ENCODE measurements at regions not wholly inside any gene's neighbourhood (a gene's known extent, or its start where the extent isn't known, plus 50 kb on each side); places are given as distances from the start of the nearest gene placed in this dataset.

DNA sequence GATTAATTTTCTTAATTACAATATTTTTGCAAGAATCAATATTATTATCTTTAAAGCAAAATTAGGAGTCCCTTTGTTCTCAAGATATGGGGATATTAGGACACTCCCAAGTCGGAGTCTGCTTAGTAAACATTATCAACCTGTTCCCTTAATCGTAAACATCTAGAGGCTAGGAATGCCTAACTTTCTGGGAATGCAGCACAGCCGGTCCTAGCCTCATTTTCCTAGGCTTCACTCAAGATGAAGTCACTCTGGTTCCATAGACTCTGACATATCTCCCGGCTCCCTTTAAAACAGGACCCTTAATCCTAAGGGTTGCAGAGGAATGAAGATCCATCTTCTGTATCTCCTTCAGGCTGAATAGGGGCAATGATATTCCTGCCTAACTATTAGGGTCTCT is 367.6 kb downstream of the GPM6A start:
- TF ChIP-seq ZNF600 (tag by site-specific recombination; IDR thresholded peaks at IDR 0.05) (no peak), TCF7L2 (IDR thresholded peaks at IDR 0.05; ENCODE audit: borderline replicate concordance, low read depth, low read length) (no peak), FEZF1 (tag by site-specific recombination; IDR thresholded peaks at IDR 0.05) (no peak), ZNF350 (tag by site-specific recombination; IDR thresholded peaks at IDR 0.05) (no peak), BCL11B (tag by site-specific recombination; IDR thresholded peaks at IDR 0.05; ENCODE audit: low read depth) (no peak), ZBTB20 (tag by site-specific recombination; IDR thresholded peaks at IDR 0.05) (no peak), KLF17 (tag by site-specific recombination; IDR thresholded peaks at IDR 0.05) (no peak), ZNF274 (IDR thresholded peaks at IDR 0.05; ENCODE audit: low read length) (no peak), ZNF274 (tag by site-specific recombination; IDR thresholded peaks at IDR 0.05; ENCODE audit: borderline replicate concordance) (no peak), ZBTB49 (tag by site-specific recombination; IDR thresholded peaks at IDR 0.05; ENCODE audit: low read depth) (no peak)
- TF ChIP-seq, protein P1, sequence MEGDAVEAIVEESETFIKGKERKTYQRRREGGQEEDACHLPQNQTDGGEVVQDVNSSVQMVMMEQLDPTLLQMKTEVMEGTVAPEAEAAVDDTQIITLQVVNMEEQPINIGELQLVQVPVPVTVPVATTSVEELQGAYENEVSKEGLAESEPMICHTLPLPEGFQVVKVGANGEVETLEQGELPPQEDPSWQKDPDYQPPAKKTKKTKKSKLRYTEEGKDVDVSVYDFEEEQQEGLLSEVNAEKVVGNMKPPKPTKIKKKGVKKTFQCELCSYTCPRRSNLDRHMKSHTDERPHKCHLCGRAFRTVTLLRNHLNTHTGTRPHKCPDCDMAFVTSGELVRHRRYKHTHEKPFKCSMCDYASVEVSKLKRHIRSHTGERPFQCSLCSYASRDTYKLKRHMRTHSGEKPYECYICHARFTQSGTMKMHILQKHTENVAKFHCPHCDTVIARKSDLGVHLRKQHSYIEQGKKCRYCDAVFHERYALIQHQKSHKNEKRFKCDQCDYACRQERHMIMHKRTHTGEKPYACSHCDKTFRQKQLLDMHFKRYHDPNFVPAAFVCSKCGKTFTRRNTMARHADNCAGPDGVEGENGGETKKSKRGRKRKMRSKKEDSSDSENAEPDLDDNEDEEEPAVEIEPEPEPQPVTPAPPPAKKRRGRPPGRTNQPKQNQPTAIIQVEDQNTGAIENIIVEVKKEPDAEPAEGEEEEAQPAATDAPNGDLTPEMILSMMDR (tag by site-specific recombination; IDR thresholded peaks at IDR 0.05) = no peak

All from HEK293 (cell line).